ENCODE measurements at regions not wholly inside any gene's neighbourhood (a gene's known extent, or its start where the extent isn't known, plus 50 kb on each side); places are given as distances from the start of the nearest gene placed in this dataset.

- no peak for TF ChIP-seq POLR2A (IDR thresholded peaks at IDR 0.05; ENCODE audit: low read depth)
- TF ChIP-seq CTCF (IDR thresholded peaks at IDR 0.05): no peak
Observed at GRCh38 chr5:36494841-36495601, 111.4 kb upstream of the SLC1A3 start.

All from esophagus muscularis mucosa (tissue), 3 donors.